Activated naive CD8-positive, alpha-beta T cell (primary cell): ENCODE measurements at regions not wholly inside any gene's neighbourhood (a gene's known extent, or its start where the extent isn't known, plus 50 kb on each side); places are given as distances from the start of the nearest gene placed in this dataset.
A peak's percentile ranks its signal among the peaks of the same experiment; 100 is the strongest.

Source experiments
- H3K27ac Mint-ChIP-seq: one replicate; pipeline ENCODE4 v1.8.0; 2021; ENCODE audit warnings: mixed read lengths
- H3K27me3 Mint-ChIP-seq: one replicate; pipeline ENCODE4 v1.8.0; 2021; ENCODE audit warnings: mixed read lengths
- H3K36me3 Mint-ChIP-seq: one replicate; pipeline ENCODE4 v1.8.0; 2021; ENCODE audit warnings: mixed read lengths
- H3K4me1 Mint-ChIP-seq: one replicate; pipeline ENCODE4 v1.8.0; 2021; ENCODE audit warnings: low read depth, mixed read lengths
- H3K4me3 Mint-ChIP-seq: one replicate; pipeline ENCODE4 v1.8.0; 2021; ENCODE audit warnings: mild to moderate bottlenecking, mixed read lengths
- H3K9me3 Mint-ChIP-seq: one replicate; pipeline ENCODE4 v1.8.0; 2021; ENCODE audit warnings: low read depth, mixed read lengths

DNA sequence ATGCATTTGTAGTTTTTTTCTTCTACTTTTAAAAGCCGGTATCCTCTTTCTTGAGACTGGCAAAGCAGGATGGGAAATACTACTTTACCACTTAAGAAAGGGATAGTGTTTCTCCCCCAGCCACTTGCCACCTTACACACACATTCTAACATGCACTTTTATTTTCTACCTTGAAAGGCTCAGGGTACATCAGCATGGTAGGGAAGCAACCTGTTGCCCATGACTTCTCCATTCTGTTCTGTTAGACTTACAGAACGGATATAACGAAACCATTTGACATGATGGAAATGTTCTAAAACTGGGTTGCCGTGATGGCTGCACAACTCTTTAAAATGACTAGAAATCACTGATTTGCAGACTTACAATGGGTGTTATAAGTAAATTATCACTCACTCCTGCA is 405.5 kb downstream of the SHQ1 start:
- Mint-ChIP-seq H3K9me3 (peaks cover 3% of the 10 kb centered on the region), H3K4me3 (peak overlapping the region; percentile 100), H3K36me3 (peaks cover 19% of the 10 kb centered on the region), H3K27me3 (no peaks in the 10 kb centered on the region), H3K27ac (peak overlapping the region; percentile 70), H3K4me1 (peaks cover 85% of the 10 kb centered on the region)

DNA sequence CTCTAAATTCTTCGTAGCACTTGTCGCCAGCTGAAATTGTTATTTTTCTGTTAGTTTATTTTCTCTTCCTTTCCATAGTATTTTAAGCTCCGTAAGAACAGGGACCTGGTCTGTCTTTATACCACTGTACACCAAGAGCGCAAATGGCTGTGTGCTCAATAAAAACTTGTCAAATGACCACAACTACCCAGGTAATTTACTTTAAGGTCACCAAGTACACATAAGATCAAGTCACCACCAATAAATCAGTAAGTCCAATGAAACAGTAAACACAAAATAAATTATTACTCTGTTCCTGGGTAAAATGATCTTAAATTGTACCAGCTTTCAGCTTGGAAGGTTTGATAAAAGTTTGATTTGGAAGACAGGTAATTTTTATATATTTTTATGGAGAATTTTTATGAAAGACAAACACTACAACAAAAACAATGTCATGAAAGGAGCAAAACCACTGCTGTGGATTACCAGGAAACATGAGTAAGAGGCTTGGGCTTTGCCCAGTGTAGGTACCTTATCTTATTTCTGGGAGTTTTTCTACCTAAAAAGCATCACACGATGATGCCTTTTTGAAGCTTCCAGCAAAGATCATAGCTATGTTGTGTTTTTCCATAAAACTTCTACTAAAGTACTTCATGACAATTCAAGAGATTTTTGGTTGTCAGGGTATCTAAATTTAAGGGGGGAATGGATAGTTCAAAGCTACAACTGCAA is 406.8 kb downstream of the SHQ1 start:
- Mint-ChIP-seq H3K4me3 (peak overlapping the region; percentile 64), H3K9me3 (peaks cover 3% of the 10 kb centered on the region), H3K4me1 (peaks cover 97% of the 10 kb centered on the region), H3K27ac (peak overlapping the region; percentile 79), H3K36me3 (peaks cover 21% of the 10 kb centered on the region), H3K27me3 (no peaks in the 10 kb centered on the region)

DNA sequence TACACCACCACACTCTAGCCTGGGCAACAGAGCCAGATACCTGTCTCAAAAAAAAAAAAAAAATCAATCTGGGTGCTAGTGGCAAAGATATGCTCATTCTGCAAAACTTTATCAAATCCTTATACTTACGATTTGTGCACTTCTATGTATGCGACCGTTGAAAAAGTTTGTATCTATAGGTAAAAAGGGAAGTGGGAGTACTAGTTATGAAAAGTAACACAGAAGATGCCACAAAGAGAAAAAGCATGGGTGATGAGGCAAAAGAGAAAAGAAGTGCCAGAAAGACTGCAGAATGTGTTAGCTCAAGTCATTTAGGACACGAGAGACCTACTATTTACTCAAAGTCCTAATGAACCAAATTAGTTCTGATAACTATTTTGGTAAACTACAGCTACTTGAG is 407.8 kb downstream of the SHQ1 start:
- Mint-ChIP-seq H3K4me1 (peaks cover 90% of the 10 kb centered on the region), H3K4me3 (peak overlapping the region; percentile 7), H3K27ac (no peak overlapping the region), H3K27me3 (no peaks in the 10 kb centered on the region), H3K9me3 (peaks cover 3% of the 10 kb centered on the region), H3K36me3 (peaks cover 20% of the 10 kb centered on the region)

DNA sequence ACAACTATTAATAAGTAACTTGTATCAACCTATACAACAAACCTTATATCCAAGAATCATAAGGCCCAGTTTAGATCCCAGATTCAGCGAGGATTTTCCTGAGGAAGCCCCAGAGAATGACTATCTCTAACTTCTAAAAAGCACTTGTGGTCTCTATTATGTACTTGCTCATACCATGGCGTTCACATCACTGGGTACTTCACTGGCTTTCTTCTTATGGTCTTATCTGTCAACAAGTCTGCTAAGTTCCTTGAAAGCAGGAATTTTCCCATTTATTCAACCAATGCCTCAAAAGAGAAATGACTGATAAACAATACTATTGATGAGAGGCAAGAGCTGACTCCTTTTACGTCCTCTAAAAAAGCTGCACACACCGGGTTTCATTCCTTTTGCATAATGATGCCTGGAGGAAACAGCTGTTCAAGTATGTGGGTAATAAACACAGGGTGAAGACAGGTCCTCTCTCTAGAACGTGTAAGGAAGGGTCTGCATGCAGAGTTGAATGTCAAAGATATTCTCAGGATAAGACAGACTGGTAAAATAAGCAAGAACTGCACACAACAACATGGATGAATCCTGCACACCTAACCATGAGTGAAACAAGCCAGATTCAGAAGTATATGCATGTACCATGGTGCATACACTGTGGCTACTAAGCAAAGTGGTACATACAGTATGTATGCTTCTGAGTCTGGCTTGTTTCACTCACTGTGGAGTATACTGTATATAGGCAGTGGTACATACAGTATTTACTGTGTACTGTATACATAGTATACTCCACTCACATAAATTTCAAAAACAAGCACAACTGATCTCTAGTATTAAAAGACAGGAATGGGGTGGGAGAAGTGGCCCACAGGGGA is 408.7 kb downstream of the SHQ1 start:
- Mint-ChIP-seq H3K27ac (peak overlapping the region; percentile 59), H3K9me3 (peaks cover under 1% of the 10 kb centered on the region), H3K36me3 (peaks cover 22% of the 10 kb centered on the region), H3K27me3 (no peaks in the 10 kb centered on the region), H3K4me3 (no peak overlapping the region), H3K4me1 (peaks cover 86% of the 10 kb centered on the region)

DNA sequence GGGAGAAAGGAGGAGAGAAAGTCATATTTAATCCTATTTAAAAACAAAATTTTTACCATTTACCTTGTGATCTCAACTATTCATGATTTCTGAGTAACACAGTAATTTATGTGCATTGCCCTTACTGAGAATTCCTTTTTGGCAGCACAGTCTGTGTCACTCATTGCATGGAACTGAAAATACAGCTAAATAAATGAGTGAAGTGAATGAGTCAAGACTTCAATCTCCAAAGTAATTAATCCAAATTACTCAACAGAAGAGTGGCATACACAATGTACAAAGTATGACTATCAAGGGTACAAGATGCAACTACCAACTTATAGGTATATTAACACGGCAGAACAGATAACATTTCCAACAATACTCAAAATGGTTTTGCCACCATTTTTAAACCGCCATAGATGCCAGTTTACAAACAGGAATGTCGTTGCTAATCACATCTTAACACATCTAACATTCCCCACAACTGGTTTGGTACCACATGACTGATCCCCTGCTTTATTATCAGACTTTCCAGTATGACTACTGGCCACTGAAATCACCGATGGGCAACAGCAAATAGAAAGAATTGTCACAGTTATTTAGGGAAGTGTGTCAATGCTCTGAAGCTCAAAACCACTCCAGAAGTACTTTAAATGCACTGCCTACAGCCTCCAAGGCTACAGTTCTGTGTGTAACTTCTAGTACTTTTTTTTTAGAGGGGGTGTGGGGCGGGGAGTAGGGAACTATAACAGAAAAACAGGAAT is 410.4 kb downstream of the SHQ1 start:
- Mint-ChIP-seq H3K36me3 (peaks cover 18% of the 10 kb centered on the region), H3K9me3 (no peaks in the 10 kb centered on the region), H3K27me3 (no peaks in the 10 kb centered on the region), H3K4me3 (peak overlapping the region; percentile 46), H3K4me1 (peaks cover 85% of the 10 kb centered on the region), H3K27ac (peak overlapping the region; percentile 89)

DNA sequence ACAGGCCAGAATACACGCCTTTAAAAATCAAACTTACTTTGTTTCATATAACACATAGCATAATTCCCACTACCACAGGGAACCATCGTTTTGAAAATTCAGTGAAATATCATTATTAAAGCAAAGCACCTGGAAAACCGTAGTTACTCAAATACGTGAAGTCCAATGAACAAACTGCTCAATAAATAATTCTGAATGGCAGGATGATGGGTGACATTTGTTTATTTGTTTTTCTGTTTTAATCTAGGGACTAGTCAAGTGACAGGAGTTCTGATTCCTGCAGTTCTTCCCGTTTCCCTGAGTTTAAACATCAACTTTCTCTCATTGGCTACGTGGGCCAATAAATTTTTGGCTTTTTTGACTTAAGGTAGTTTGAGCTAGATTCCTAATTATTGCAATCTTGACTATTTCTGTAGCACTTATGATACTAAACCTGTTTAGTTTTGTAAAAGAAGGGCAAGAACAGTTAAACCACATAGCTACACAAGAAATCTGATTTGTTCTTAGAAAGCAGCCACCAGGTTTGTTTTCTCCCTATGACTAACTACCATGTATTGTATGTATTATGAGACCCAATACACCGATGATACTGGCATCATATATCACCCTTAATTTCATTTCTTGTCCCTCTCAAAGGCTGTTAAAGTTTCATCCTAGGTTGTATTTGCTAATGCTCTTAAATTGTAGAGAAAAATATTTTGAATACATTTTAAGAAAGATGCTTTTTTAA is 411.2 kb downstream of the SHQ1 start:
- H3K9me3 Mint-ChIP-seq, result no peaks in the 10 kb centered on the region
- H3K36me3 Mint-ChIP-seq, result peaks cover 19% of the 10 kb centered on the region
- peaks cover 85% of the 10 kb centered on the region for H3K4me1 Mint-ChIP-seq
- peak overlapping the region; percentile 89 for H3K27ac Mint-ChIP-seq
- no peaks in the 10 kb centered on the region for H3K27me3 Mint-ChIP-seq
- H3K4me3 Mint-ChIP-seq, result peak overlapping the region; percentile 46

DNA sequence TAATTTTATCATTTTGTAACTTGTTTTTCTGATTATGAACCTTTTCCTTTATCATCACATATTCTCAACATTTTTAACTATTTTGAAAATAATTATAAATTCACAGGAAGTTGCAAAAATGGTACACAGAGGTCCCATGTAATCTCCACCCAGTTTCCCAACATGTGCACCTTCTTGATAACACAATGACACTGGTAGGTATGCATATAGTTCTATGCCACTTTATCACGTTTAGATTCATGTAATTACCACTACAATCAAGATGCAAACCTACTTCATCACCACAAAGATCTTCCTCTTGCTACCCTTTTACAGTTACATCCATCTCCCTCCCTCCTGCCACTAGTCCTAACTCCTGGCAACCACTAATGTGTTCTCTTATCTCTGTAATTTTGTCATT is 413.9 kb downstream of the SHQ1 start:
- Mint-ChIP-seq H3K4me1 (peaks cover 79% of the 10 kb centered on the region), H3K9me3 (no peaks in the 10 kb centered on the region), H3K36me3 (peaks cover 21% of the 10 kb centered on the region), H3K27ac (no peak overlapping the region), H3K27me3 (no peaks in the 10 kb centered on the region), H3K4me3 (peak overlapping the region; percentile 2)

DNA sequence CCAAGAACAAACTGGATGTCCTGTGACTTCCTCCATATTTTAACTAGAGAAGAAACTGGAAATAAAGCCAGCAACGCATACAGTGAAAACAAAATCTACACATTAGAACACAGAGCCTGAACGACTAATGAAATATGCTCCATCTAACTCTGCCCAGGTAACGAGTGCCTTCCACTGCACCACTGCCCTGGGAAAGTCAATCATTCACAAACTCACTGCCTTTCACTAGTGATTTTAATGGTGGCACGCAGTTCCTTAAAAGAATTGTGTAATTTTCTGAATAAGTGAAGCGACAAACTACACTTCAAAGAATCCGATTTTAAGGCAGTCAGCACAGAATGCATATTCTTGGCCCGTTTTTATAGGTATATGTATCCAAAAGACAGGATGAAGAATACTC is 416.0 kb downstream of the SHQ1 start:
- no peaks in the 10 kb centered on the region for H3K27me3 Mint-ChIP-seq
- peaks cover 77% of the 10 kb centered on the region for H3K4me1 Mint-ChIP-seq
- H3K27ac Mint-ChIP-seq, result no peak overlapping the region
- peaks cover 17% of the 10 kb centered on the region for H3K36me3 Mint-ChIP-seq
- H3K9me3 Mint-ChIP-seq, result no peaks in the 10 kb centered on the region
- H3K4me3 Mint-ChIP-seq, result no peak overlapping the region

DNA sequence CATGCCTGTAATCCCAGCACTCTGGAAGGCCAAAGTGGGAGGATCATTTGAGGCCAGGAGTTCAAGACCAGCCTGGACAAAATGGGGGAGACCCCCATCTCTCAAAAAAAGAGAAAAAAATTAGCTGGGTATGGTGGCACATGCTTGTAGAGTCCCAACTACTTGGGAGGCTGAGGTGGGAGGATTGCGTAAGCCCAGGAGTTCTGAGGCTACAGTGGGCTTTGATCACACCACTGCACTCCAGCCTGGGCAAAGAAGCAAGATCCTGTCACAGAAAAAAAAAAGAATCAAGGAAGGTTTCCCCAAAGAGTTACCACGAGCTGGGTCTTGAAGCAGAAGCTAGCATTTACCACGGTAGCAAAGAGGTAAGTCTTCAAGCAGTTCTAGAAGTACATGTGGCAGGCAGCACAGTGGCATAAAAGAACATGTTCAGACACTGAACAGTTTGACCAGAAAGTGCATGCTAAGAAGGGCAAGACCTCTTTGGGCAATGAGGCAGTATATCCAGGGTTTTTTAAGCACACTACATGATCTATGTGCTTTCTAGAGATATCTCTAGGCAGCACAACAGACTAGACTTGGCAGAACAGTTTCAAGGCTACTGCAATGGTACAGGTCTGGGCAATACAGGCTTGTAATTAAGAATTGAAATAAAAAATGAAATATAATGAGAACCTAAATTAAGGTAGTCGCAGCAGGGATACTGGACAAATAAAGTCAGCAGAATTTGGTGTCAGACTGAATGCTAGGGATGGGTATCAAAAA is 418.5 kb downstream of the SHQ1 start:
- H3K4me3 Mint-ChIP-seq, result peak overlapping the region; percentile 2
- H3K27me3 Mint-ChIP-seq, result no peaks in the 10 kb centered on the region
- H3K27ac Mint-ChIP-seq, result peak overlapping the region; percentile 64
- no peaks in the 10 kb centered on the region for H3K9me3 Mint-ChIP-seq
- H3K36me3 Mint-ChIP-seq, result peaks cover 21% of the 10 kb centered on the region
- H3K4me1 Mint-ChIP-seq, result peaks cover 91% of the 10 kb centered on the region

DNA sequence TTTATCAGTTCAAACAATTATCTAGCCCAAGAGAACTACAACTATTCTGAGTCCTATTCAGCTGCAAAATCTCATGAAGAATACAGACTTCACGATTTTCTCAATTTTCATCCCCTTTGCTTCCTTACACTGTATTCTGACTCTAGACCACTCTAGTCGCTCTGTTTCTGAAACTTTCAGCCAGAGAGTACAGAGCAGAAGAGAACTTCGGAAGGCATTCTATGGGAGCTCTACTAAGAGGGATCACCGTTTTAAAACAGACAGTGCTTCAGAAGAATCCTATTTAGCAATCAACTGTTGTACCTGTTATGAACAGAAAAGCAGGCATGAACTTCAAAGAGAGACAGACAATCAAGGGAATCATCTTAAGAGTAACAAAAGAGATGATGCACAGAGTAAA is 419.4 kb downstream of the SHQ1 start:
- Mint-ChIP-seq H3K27me3 (no peaks in the 10 kb centered on the region), H3K36me3 (peaks cover 17% of the 10 kb centered on the region), H3K4me3 (peak overlapping the region; percentile 57), H3K27ac (peak overlapping the region; percentile 64), H3K9me3 (no peaks in the 10 kb centered on the region), H3K4me1 (peaks cover 90% of the 10 kb centered on the region)

DNA sequence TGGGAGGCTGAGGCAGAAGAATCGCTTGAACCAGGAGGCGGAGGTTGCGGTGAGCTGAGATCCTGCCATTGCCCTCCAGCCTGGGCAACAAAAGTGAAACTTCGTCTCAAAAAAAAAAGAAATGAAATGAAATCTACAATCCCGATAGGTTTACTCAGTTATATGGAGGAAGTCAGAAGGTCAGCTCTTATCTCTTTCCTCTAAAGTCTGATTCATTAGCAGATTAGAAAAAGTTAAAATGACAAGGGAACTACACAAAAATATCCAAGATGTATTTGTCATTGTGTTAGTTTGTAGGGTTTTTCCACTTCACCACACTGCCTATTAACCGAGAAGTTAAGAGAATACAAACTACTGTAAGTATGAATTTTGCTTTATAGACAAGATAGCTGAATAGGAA is 420.6 kb downstream of the SHQ1 start:
- H3K4me1 Mint-ChIP-seq, result peaks cover 83% of the 10 kb centered on the region

DNA sequence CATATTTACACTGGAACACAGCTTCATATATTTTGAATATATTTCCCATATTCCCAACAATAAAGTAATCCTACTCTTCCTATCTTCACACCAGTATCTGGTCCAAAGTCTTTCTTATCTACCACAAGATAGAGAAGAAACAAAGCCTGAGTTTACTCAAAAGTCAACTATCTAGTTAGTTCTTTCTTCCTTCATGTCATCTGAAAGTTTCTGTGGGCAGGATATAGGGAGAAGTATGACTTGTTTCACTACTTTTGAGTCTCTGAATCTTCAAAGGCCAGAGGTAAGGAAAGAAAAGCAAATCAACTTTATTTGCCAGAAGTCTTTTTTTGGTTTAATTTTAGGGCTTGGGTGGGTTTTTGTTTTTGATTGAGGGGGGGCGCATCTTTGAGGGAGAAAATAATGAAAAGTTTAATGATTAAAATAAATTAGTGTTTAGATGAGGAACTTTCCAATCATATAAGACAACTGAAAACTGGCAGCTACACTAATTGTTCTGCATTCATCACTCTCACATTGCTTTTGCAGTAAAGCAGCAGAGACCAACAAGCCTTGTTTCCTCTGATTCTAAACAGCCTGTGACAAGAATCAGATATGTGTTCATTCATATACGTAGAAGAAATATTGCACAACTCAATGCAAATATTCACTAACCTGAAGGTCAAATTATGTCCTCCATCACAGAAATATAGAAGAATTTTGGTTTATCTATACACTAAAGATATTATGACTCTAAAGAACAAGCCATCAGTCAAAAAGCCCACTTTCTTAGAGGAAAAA is 421.4 kb downstream of the SHQ1 start:
- H3K36me3 Mint-ChIP-seq, result peaks cover 27% of the 10 kb centered on the region
- peaks cover 79% of the 10 kb centered on the region for H3K4me1 Mint-ChIP-seq

More for the DNA sequence above, 420.6 kb downstream of the SHQ1 start:
- Mint-ChIP-seq H3K4me3 (peak overlapping the region; percentile 70), H3K36me3 (peaks cover 23% of the 10 kb centered on the region), H3K27ac (peak overlapping the region; percentile 93), H3K9me3 (no peaks in the 10 kb centered on the region), H3K27me3 (no peaks in the 10 kb centered on the region)

DNA sequence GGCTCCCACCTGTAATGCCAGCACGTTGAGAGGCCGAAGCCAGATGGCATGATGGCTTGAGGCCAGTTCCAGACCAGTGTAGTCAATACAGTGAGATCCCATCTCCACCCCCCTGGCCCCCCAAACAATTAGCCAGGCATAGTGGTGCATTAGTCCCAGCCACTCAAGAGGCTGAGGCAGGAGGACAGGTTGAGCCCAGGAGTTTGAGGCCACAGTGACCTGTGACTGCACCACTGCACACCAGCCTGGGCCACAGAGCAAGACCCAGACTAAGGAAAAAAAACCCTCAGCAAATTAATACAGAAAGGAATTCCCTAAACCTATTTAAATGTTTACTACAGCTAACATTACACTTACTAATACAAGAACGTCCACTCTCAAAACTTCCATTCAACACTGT is 424.6 kb downstream of the SHQ1 start:
- H3K4me3 Mint-ChIP-seq, result no peak overlapping the region
- peaks cover 74% of the 10 kb centered on the region for H3K4me1 Mint-ChIP-seq
- peaks cover 9% of the 10 kb centered on the region for H3K9me3 Mint-ChIP-seq
- H3K36me3 Mint-ChIP-seq, result peaks cover 27% of the 10 kb centered on the region
- no peaks in the 10 kb centered on the region for H3K27me3 Mint-ChIP-seq
- H3K27ac Mint-ChIP-seq, result no peak overlapping the region

More for the DNA sequence above, 421.4 kb downstream of the SHQ1 start:
- H3K9me3 Mint-ChIP-seq, result peaks cover 2% of the 10 kb centered on the region
- peak overlapping the region; percentile 70 for H3K4me3 Mint-ChIP-seq
- H3K27ac Mint-ChIP-seq, result peak overlapping the region; percentile 93
- no peaks in the 10 kb centered on the region for H3K27me3 Mint-ChIP-seq
